Liver (tissue), 3 donors: ENCODE measurements at regions not wholly inside any gene's neighbourhood (a gene's known extent, or its start where the extent isn't known, plus 50 kb on each side); places are given as distances from the start of the nearest gene placed in this dataset.

Source experiments
- ATF3 ChIP-seq: IDR thresholded peaks from 2 replicates; pipeline ENCODE4 v1.6.1; 2016; ENCODE audit warnings: antibody characterized with exemption
- CTCF ChIP-seq: fragments of 150-350 bp; IDR thresholded peaks from 2 replicates; pipeline ENCODE4 v1.5.1; 2017; ENCODE audit warnings: improper control_type of control experiment, low read depth, low read length; ENCODE audit not compliant: missing input control
- EGR1 ChIP-seq, 2 donors: IDR thresholded peaks; 2 replicates each; pipeline ENCODE4 v1.6.1; 2016 to 2018; ENCODE audit warnings: antibody characterized with exemption in 2 of 2, low read depth in 2 of 2
- FOXA1 ChIP-seq: IDR thresholded peaks from 2 replicates; pipeline ENCODE4 v1.6.1; 2016; ENCODE audit warnings: antibody characterized with exemption
- FOXA2 ChIP-seq: IDR thresholded peaks from 2 replicates; pipeline ENCODE4 v1.6.1; 2016; ENCODE audit warnings: antibody characterized with exemption
- HNF4G ChIP-seq: IDR thresholded peaks from 2 replicates; pipeline ENCODE4 v1.6.1; 2016; ENCODE audit warnings: antibody characterized with exemption
- JUND ChIP-seq, 2 donors: IDR thresholded peaks; 2 replicates each; pipeline ENCODE4 v1.6.1; 2016; ENCODE audit warnings: antibody characterized with exemption in 2 of 2
- MAX ChIP-seq: IDR thresholded peaks from 2 replicates; pipeline ENCODE4 v1.6.1; 2016; ENCODE audit warnings: antibody characterized with exemption
- NR2F2 ChIP-seq: IDR thresholded peaks from 2 replicates; pipeline ENCODE4 v1.6.1; 2016; ENCODE audit warnings: antibody characterized with exemption
- RAD21 ChIP-seq, 2 donors: IDR thresholded peaks; 2 replicates each; pipeline ENCODE4 v1.6.1; 2016; ENCODE audit warnings: antibody characterized with exemption in 2 of 2, mild to moderate bottlenecking in 2 of 2
- REST ChIP-seq: IDR thresholded peaks from 2 replicates; pipeline ENCODE4 v1.6.1; 2016; ENCODE audit warnings: antibody characterized with exemption, mild to moderate bottlenecking
- SP1 ChIP-seq: IDR thresholded peaks from 2 replicates; pipeline ENCODE4 v1.6.1; 2018; ENCODE audit warnings: antibody characterized with exemption, mild to moderate bottlenecking
- donor health status: healthy.
- donor health status: healthy.

- TF ChIP-seq ATF3 (no peak), FOXA2 (peak; percentile 86), HNF4G (no peak), CTCF (no peak), EGR1 (IDR thresholded peaks at IDR 0.05; ENCODE audit: low read depth in 2 of 2) (peak in 1 of 2 donors; percentile 73), REST (peak; percentile 71), JUND (IDR thresholded peaks at IDR 0.05) (peak; percentile 46 to 73), SP1 (peak; percentile 65), RAD21 (IDR thresholded peaks at IDR 0.05) (peak; percentile 33 to 44), NR2F2 (no peak), FOXA1 (peak; percentile 88), MAX (peak; percentile 93)
Observed at GRCh38 chr7:131057015-131057793, 270.5 kb upstream of the MKLN1 start.
